ENCODE measurements at regions not wholly inside any gene's neighbourhood (a gene's known extent, or its start where the extent isn't known, plus 50 kb on each side); places are given as distances from the start of the nearest gene placed in this dataset.

DNA sequence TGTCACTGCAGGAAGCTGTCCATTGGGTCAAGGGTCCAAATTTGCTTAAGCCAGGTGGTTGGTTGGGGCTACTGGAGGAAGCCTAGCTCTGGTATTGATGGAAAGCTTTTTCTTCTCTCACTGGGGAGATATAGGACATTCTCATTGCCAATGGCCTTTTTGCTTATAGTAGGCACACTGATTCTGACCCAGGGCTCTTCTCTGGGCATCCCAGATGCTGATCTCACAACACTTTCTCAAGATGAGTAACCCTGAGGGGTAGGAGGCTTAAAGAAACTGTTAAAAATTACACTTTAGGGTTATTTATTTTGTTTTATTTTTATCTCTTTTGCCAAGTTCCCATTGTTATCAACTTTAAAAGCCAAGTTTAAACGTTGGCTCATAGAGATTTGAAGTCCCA lies 337.8 kb downstream of the LRRC3B start:
- H3K9me2 ChIP-seq (ENCODE audit: insufficient read depth, low read length): no peaks in the 10 kb centered on the region
- no TSS peak for BruUV-seq (replicated peaks)
- intact Hi-C loops (cut with micrococcal nuclease; ENCODE audit: unreplicated experiment): no loop called here
- ChIA-PET POLR2A (no interaction called here), CTCF (ENCODE audit: unreplicated experiment) (no interaction called here)
- H3K79me2 ChIP-seq (ENCODE audit: insufficient read depth, low read depth, low read length): no peaks in the 10 kb centered on the region
- H2AFZ ChIP-seq (ENCODE audit: low read length): no peak overlapping the region
- no peak for TF ChIP-seq EZH2phosphoT487 (IDR thresholded peaks at IDR 0.05; ENCODE audit: borderline replicate concordance, low read depth, low read length)
- TF ChIP-seq, protein P1, sequence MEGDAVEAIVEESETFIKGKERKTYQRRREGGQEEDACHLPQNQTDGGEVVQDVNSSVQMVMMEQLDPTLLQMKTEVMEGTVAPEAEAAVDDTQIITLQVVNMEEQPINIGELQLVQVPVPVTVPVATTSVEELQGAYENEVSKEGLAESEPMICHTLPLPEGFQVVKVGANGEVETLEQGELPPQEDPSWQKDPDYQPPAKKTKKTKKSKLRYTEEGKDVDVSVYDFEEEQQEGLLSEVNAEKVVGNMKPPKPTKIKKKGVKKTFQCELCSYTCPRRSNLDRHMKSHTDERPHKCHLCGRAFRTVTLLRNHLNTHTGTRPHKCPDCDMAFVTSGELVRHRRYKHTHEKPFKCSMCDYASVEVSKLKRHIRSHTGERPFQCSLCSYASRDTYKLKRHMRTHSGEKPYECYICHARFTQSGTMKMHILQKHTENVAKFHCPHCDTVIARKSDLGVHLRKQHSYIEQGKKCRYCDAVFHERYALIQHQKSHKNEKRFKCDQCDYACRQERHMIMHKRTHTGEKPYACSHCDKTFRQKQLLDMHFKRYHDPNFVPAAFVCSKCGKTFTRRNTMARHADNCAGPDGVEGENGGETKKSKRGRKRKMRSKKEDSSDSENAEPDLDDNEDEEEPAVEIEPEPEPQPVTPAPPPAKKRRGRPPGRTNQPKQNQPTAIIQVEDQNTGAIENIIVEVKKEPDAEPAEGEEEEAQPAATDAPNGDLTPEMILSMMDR (conservative IDR thresholded peaks at IDR 0.05; ENCODE audit: low read length): no peak
- no peak overlapping the region for H3K4me3 ChIP-seq (ENCODE audit: low read depth, low read length, poor library complexity, severe bottlenecking)
- no peaks in the 10 kb centered on the region for H3K9me3 ChIP-seq (ENCODE audit: low read length)
- H4K20me1 ChIP-seq (ENCODE audit: insufficient read depth, low read length): no peaks in the 10 kb centered on the region
- H3K4me2 ChIP-seq (ENCODE audit: low read length): no peak overlapping the region
- DNase-seq (ENCODE audit: low spot score): no peak
- no peaks in the 10 kb centered on the region for H3K36me3 ChIP-seq (ENCODE audit: insufficient read depth, low read length)
- no peaks in the 10 kb centered on the region for H3K4me1 ChIP-seq (ENCODE audit: insufficient read depth, low read length, poor library complexity, severe bottlenecking)
- no peak overlapping the region for H3K27ac ChIP-seq (ENCODE audit: low read depth, low read length, poor library complexity, severe bottlenecking)

DNA sequence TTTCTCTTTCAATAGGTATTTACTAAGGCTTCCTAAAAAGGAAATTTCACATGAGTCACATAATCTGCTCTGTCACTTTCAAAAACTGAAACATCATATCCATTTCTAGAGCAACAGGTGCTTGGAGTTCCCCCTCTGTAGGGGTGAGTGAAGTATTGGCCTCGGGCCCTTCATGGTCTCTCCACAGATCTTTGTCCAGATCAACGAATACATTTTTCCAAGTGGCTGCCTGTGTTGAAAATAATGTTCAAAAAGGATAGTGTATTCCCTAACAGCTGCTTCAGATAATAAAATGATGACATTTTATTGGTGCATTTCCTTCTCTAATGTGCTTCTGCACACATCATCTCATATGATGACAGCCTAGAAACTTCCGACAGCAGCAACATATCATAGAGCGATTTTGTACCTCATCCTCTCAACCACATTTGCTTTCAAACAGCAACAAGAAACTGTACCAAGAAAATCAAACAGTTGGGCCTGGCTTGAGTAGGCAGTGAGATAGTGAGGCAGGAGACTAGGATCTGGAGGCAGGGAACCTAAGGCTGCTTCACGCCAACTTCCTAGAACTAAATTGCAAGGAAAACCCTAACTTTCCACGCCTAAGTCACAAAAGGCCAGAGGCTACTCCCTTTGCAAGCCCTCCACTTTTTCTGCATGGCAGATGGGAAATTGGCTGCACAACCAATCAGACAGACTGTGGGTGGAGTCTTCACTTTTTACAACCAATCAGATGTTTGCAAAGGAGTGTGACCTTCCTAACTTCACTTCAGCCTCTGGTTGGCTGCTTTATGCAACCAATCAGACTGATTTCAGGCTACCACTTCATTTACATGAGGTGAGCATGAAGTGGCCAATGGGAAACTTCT lies 340.2 kb downstream of the LRRC3B start:
- Histone ChIP-seq H3K4me2 (ENCODE audit: low read length) (no peak overlapping the region), H3K27ac (ENCODE audit: low read depth, low read length, poor library complexity, severe bottlenecking) (no peak overlapping the region), H4K20me1 (ENCODE audit: insufficient read depth, low read length) (no peaks in the 10 kb centered on the region), H3K9me3 (ENCODE audit: low read length) (no peaks in the 10 kb centered on the region), H3K4me3 (ENCODE audit: low read depth, low read length, poor library complexity, severe bottlenecking) (no peak overlapping the region), H2AFZ (ENCODE audit: low read length) (no peak overlapping the region), H3K36me3 (ENCODE audit: insufficient read depth, low read length) (no peaks in the 10 kb centered on the region), H3K4me1 (ENCODE audit: insufficient read depth, low read length, poor library complexity, severe bottlenecking) (no peaks in the 10 kb centered on the region), H3K79me2 (ENCODE audit: insufficient read depth, low read depth, low read length) (no peaks in the 10 kb centered on the region), H3K9me2 (ENCODE audit: insufficient read depth, low read length) (no peaks in the 10 kb centered on the region)
- no peak for DNase-seq (ENCODE audit: low spot score)
- CTCF ChIA-PET (ENCODE audit: unreplicated experiment): no interaction called here
- intact Hi-C loops (cut with micrococcal nuclease; ENCODE audit: unreplicated experiment): no loop called here
- POLR2A ChIA-PET: no interaction called here
- no TSS peak for BruUV-seq (replicated peaks)
- TF ChIP-seq, protein P1 (conservative IDR thresholded peaks at IDR 0.05; ENCODE audit: low read length): no peak
- TF ChIP-seq EZH2phosphoT487 (IDR thresholded peaks at IDR 0.05; ENCODE audit: borderline replicate concordance, low read depth, low read length): no peak

GRCh38 chr3:26963361-26963743 lies 340.8 kb downstream of the LRRC3B start:
- Histone ChIP-seq H3K4me1 (ENCODE audit: insufficient read depth, low read length, poor library complexity, severe bottlenecking) (no peaks in the 10 kb centered on the region), H3K9me2 (ENCODE audit: insufficient read depth, low read length) (no peaks in the 10 kb centered on the region), H3K36me3 (ENCODE audit: insufficient read depth, low read length) (no peaks in the 10 kb centered on the region), H4K20me1 (ENCODE audit: insufficient read depth, low read length) (no peaks in the 10 kb centered on the region), H3K9me3 (ENCODE audit: low read length) (no peaks in the 10 kb centered on the region), H3K4me2 (ENCODE audit: low read length) (no peak overlapping the region), H3K4me3 (ENCODE audit: low read depth, low read length, poor library complexity, severe bottlenecking) (no peak overlapping the region), H3K79me2 (ENCODE audit: insufficient read depth, low read depth, low read length) (no peaks in the 10 kb centered on the region), H2AFZ (ENCODE audit: low read length) (no peak overlapping the region), H3K27ac (ENCODE audit: low read depth, low read length, poor library complexity, severe bottlenecking) (no peak overlapping the region)
- no peak for DNase-seq (ENCODE audit: low spot score)
- CTCF ChIA-PET (ENCODE audit: unreplicated experiment): no interaction called here
- TF ChIP-seq, protein P1 (conservative IDR thresholded peaks at IDR 0.05; ENCODE audit: low read length): peak; percentile 61
- no peak for TF ChIP-seq EZH2phosphoT487 (IDR thresholded peaks at IDR 0.05; ENCODE audit: borderline replicate concordance, low read depth, low read length)
- no TSS peak for BruUV-seq (replicated peaks)
- POLR2A ChIA-PET: no interaction called here
- intact Hi-C loops (cut with micrococcal nuclease; ENCODE audit: unreplicated experiment): no loop called here

Measured in OCI-LY7 (cell line).